K562 (cell line): ENCODE measurements at regions not wholly inside any gene's neighbourhood (a gene's known extent, or its start where the extent isn't known, plus 50 kb on each side); places are given as distances from the start of the nearest gene placed in this dataset.

ENCODE experiments used
- ATAC-seq: fragments of 200-7000 bp; cut with Tn5 transposase; 3 replicates; pipeline ENCODE4 v1.9.1; 2020; ENCODE audit warnings: moderate library complexity
- BruUV-seq: library from RNA; stranded (reverse); fragments of 400-500 nt; replicated peaks from 2 replicates; lab custom pipeline; 2021; lab: Mats Ljungman, UMichigan
- CTCF ChIA-PET: fragments of 300-600 bp; formaldehyde crosslinking; extraction: SDS; loops from one replicate; lab custom pipeline; 2021; ENCODE audit warnings: low intra/inter-chr PET ratio; lab: Yijun Ruan, JAX
- POLR2A ChIA-PET: fragments of 300-600, 350-650 bp; sonication (Branson Sonifier 250); formaldehyde crosslinking; extraction: SDS; loops from one replicate; lab custom pipeline; 2021; ENCODE audit warnings: antibody characterized with exemption, inconsistent platforms; lab: Yijun Ruan, JAX
- DNase-seq, 4 experiments: peaks; one replicate each; pipeline versions ENCODE4 v3.0.0 to v3.0.0-alpha.2; 2011 to 2018; ENCODE audit warnings: low spot score in 3 of 4, mixed read lengths in 3 of 4; ENCODE audit errors: extremely low read depth in 1 of 4
- FAIRE-seq: peaks from 2 replicates; lab custom pipeline; 2011; peaks lifted over from hg19 to GRCh38; lab: Jason Lieb, UNC
- H2AFZ ChIP-seq: 2 replicates; pipeline ENCODE4 v1.6.0; 2011; ENCODE audit warnings: low read depth, low read length, control low read depth, inconsistent platforms
- H3K27ac ChIP-seq: fragments of 200-600 bp; 3 replicates; pipeline ENCODE4 v1.8.0; 2011; ENCODE audit warnings: low read depth, mild to moderate bottlenecking, control low read depth, inconsistent platforms, low read length, moderate library complexity, mixed read lengths; ENCODE audit errors: extremely low read depth
- H3K27me3 ChIP-seq, 2 experiments: fragments of 300-600 bp in 1 of 2; 2 replicates in 1 of 2; 3 replicates in 1 of 2; pipeline versions ENCODE4 v1.6.0 to v1.8.0; 2011; ENCODE audit warnings: inconsistent platforms in 2 of 2, low read length in 2 of 2, mild to moderate bottlenecking in 1 of 2, mixed read lengths in 1 of 2, moderate library complexity in 1 of 2; ENCODE audit not compliant: control insufficient read depth in 2 of 2, insufficient read depth in 2 of 2
- H3K36me3 ChIP-seq: fragments of 300-600 bp; 3 replicates; pipeline ENCODE4 v1.8.0; 2011; ENCODE audit warnings: mild to moderate bottlenecking, low read length, inconsistent platforms; ENCODE audit not compliant: control insufficient read depth, insufficient read depth
- H3K4me1 ChIP-seq, 2 experiments: fragments of 200-600 bp in 1 of 2; replicated peaks in 1 of 2; 2 replicates in 1 of 2; 3 replicates in 1 of 2; pipeline versions ENCODE4 v1.5.1 to v1.8.0; 2011; ENCODE audit warnings: inconsistent platforms in 2 of 2, low read length in 2 of 2, mild to moderate bottlenecking in 1 of 2, mixed read lengths in 1 of 2, moderate library complexity in 1 of 2; ENCODE audit not compliant: control insufficient read depth in 2 of 2, insufficient read depth in 2 of 2
- H3K4me2 ChIP-seq: 2 replicates; pipeline ENCODE4 v1.6.1; 2011; ENCODE audit warnings: low read length, control low read depth, inconsistent platforms, mixed read lengths; ENCODE audit not compliant: insufficient read depth
- H3K4me3 ChIP-seq: fragments of 200-600 bp; sonication (generic), shearing (Covaris generic); 2 replicates; pipeline ENCODE4 v1.5.1; 2016; ENCODE audit warnings: control low read depth, inconsistent platforms
- H3K79me2 ChIP-seq: fragments of 200-600 bp; 3 replicates; pipeline ENCODE4 v1.8.0; 2011; ENCODE audit warnings: low read length, inconsistent platforms; ENCODE audit not compliant: control insufficient read depth, insufficient read depth
- H3K9ac ChIP-seq, 2 experiments: 2 replicates each; pipeline versions ENCODE4 v1.6.0 to v1.6.1; 2011; ENCODE audit warnings: low read depth in 2 of 2, low read length in 2 of 2, control low read depth in 1 of 2, inconsistent platforms in 1 of 2, mild to moderate bottlenecking in 1 of 2, mixed read lengths in 1 of 2; ENCODE audit not compliant: insufficient read depth in 1 of 2
- H3K9me1 ChIP-seq: one replicate; pipeline ENCODE4 v1.6.0; 2011; ENCODE audit warnings: inconsistent platforms, mild to moderate bottlenecking, low read length, moderate library complexity; ENCODE audit not compliant: control insufficient read depth, insufficient read depth
- H3K9me3 ChIP-seq: replicated peaks from 2 replicates; pipeline ENCODE4 v1.5.1; 2011; ENCODE audit warnings: low read depth, low read length, inconsistent platforms; ENCODE audit not compliant: control insufficient read depth, insufficient read depth
- H4K20me1 ChIP-seq: replicated peaks from 2 replicates; pipeline ENCODE4 v1.6.1; 2011; ENCODE audit warnings: low read length, inconsistent platforms, mixed read lengths; ENCODE audit not compliant: control insufficient read depth, insufficient read depth
- CXXC5 ChIP-seq: fragments of 250-450 bp; sonication (Bioruptor Pico); IDR thresholded peaks from 2 replicates; pipeline ENCODE4 v1.8.0; 2022; ENCODE audit warnings: inconsistent platforms, mild to moderate bottlenecking, moderate library complexity
- FIP1L1 ChIP-seq: fragments of 200-400 bp; formaldehyde crosslinking; IDR thresholded peaks from 2 replicates; pipeline ENCODE4 v1.6.1; 2018; ENCODE audit warnings: mild to moderate bottlenecking, low read depth, low read length; ENCODE audit not compliant: poor library complexity, severe bottlenecking
- FOXJ2 ChIP-seq: fragments of 200-800 bp; sonication (Bioruptor generic); IDR thresholded peaks from 2 replicates; pipeline ENCODE4 v1.6.1; 2016; ENCODE audit warnings: missing genetic modification characterization, missing compliant biosample characterization
- GTF2A2 ChIP-seq: IDR thresholded peaks from 2 replicates; pipeline ENCODE4 v1.6.1; 2016; ENCODE audit warnings: mild to moderate bottlenecking, missing genetic modification characterization, missing compliant biosample characterization
- MAFF ChIP-seq: IDR thresholded peaks from 2 replicates; pipeline ENCODE4 v1.6.1; 2012; ENCODE audit warnings: low read length, improper control_type of control experiment
- MAFK ChIP-seq: IDR thresholded peaks from 2 replicates; pipeline ENCODE4 v1.6.1; 2011; ENCODE audit warnings: low read length, improper control_type of control experiment
- PHTF2 ChIP-seq: fragments of 250-450 bp; sonication (Bioruptor Pico); IDR thresholded peaks from 2 replicates; pipeline ENCODE4 v1.5.0; 2021; ENCODE audit warnings: mild to moderate bottlenecking
- RNF2 ChIP-seq: sonication (generic); IDR thresholded peaks from 2 replicates; pipeline ENCODE4 v1.6.1; 2016
- SIN3A ChIP-seq, 2 experiments: fragments of 150-350 bp in 1 of 2; IDR thresholded peaks; 2 replicates each; pipeline ENCODE4 v1.6.1; 2011 to 2016; ENCODE audit warnings: borderline replicate concordance in 2 of 2, low read depth in 2 of 2, low read length in 2 of 2, mild to moderate bottlenecking in 2 of 2, moderate library complexity in 2 of 2; ENCODE audit not compliant: control insufficient read depth in 1 of 2
- SOX6 ChIP-seq: fragments of 450-650 bp; IDR thresholded peaks from 2 replicates; pipeline ENCODE4 v1.6.1; 2014; ENCODE audit warnings: mild to moderate bottlenecking
- SPI1 ChIP-seq: IDR thresholded peaks from 2 replicates; pipeline ENCODE4 v1.6.1; 2011; ENCODE audit warnings: low read depth, low read length, control low read depth, borderline replicate concordance
- TAF9B ChIP-seq: fragments of 450-650 bp; IDR thresholded peaks from 2 replicates; pipeline ENCODE4 v1.6.1; 2018; ENCODE audit warnings: mild to moderate bottlenecking; ENCODE audit not compliant: partially characterized antibody
- TGIF2 ChIP-seq: sonication (generic); formaldehyde crosslinking; IDR thresholded peaks from 2 replicates; pipeline ENCODE4 v1.8.1; 2022; ENCODE audit warnings: mild to moderate bottlenecking, missing genetic modification reagents, moderate library complexity
- ZNF324 ChIP-seq: fragments of 250-450 bp; sonication (Bioruptor Pico); IDR thresholded peaks from 2 replicates; pipeline ENCODE4 v1.4.0; 2020; ENCODE audit warnings: mild to moderate bottlenecking
- ZNF41 ChIP-seq: fragments of 250-450 bp; sonication (Bioruptor Pico); conservative IDR thresholded peaks from 2 replicates; pipeline ENCODE4 v1.4.0; 2020; ENCODE audit warnings: mild to moderate bottlenecking
- ZNF583 ChIP-seq: fragments of 250-450 bp; sonication (Bioruptor Pico); IDR thresholded peaks from 2 replicates; pipeline ENCODE4 v1.4.0; 2020
- ZNF668 ChIP-seq: fragments of 250-450 bp; sonication (Bioruptor Pico); IDR thresholded peaks from 2 replicates; pipeline ENCODE4 v1.8.0; 2022; ENCODE audit warnings: mild to moderate bottlenecking, inconsistent platforms
- ZNF699 ChIP-seq: fragments of 250-450 bp; sonication (Bioruptor Pico); IDR thresholded peaks from 2 replicates; pipeline ENCODE4 v1.8.0; 2021; ENCODE audit warnings: mild to moderate bottlenecking, moderate library complexity; ENCODE audit not compliant: insufficient replicate concordance
- WGBS: fragments of 100-300 bp; shearing (Covaris generic); methylation state at CpG from one replicate; pipeline ENCODE4 v1.1.6; 2016; ENCODE audit warnings: low coverage, mixed read lengths; ENCODE audit not compliant: insufficient coverage; ENCODE audit errors: missing lambda C conversion rate; 5-methylcytosine and 5-hydroxymethylcytosine counted together
- in situ Hi-C: fragments of 300-500 bp; cut with MboI; formaldehyde crosslinking; loops from 4 replicates; pipeline ENCODE4 v1.15.0; 2018; ENCODE audit warnings: inconsistent platforms, mixed read lengths
- intact Hi-C: fragments of 100-400 bp; cut with micrococcal nuclease; formaldehyde crosslinking; loops from 2 replicates; pipeline ENCODE4 v1.14.2; 2022
- TF ChIP-seq, protein P1 (sequence below), 2 experiments: fragments of 450-650 bp; conservative IDR thresholded peaks; 2 replicates each; pipeline ENCODE4 v1.6.1; 2017; ENCODE audit warnings: mild to moderate bottlenecking in 2 of 2, moderate library complexity in 2 of 2
- TF ChIP-seq, protein P2 (sequence below): fragments of 250-450 bp; sonication (Bioruptor Pico); IDR thresholded peaks from 2 replicates; pipeline ENCODE4 v1.5.0; 2021

DNA sequence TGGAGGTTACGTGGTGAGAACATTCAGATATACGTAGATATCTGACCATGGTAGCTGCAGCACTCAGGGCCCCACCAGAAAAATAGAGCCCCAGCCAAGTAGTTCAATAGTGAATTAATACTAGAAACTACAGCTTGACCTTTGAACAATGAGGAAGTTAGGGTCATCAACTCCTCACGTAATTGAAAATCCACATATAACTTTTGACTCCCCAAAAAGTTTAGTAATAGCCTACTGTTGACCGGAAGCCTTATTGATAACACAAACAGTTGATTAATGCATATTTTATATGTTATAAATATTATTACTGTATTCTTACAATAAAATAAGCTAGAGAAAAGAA, 117.9 kb downstream of the SNX5 start:
- intact Hi-C loops: no loop called here
- no peak overlapping the region for H3K4me2 ChIP-seq
- DNase-seq: no peak

DNA sequence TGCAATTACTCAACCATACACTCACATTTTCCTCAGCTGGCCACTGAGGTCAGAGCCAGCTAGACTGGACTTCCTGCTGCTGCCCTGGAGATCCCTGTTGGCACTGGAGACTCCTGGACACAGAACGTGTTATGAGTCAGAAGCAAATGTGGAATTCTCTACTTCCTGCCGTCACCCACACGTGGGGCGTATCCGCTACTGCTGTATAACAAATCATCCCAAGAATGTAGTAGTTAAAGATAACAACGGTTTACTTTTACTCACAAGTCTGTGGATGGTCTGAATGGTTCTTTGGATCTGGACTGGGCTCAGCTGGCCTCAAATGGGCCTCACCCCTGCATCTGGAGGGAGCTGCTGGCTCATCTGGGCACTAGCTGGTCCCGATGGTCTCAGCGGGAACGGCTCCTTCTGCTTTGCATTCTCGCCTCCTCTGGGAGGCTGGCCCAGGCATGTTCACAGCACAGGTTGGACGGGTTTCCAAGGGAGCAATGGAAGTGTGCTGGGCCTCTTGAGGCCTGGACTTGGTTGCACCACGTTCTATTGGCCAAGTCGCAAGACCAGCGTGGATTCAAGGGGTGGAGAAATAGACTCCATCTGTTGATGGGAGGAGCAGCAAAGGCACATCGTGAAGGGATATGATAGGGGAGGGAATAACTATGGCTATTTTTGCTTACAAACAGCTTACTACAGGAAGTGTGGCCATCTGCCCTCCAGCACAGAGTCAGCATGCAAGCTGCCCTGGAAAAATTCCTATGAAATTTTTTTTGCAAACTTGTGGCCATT, 118.5 kb downstream of the SNX5 start:
- WGBS: 27% methylated on average over 14 of the region's 15 CpGs
- TF ChIP-seq PHTF2 (CRISPR knock-in tag) (no peak), ZNF41 (CRISPR knock-in tag) (no peak), SPI1 (no peak), GTF2A2 (no peak), FOXJ2 (no peak), MAFF (no peak), ZNF699 (no peak), ZNF324 (CRISPR knock-in tag) (no peak), TAF9B (no peak), CXXC5 (CRISPR knock-in tag) (no peak)
- TF ChIP-seq, protein P1, sequence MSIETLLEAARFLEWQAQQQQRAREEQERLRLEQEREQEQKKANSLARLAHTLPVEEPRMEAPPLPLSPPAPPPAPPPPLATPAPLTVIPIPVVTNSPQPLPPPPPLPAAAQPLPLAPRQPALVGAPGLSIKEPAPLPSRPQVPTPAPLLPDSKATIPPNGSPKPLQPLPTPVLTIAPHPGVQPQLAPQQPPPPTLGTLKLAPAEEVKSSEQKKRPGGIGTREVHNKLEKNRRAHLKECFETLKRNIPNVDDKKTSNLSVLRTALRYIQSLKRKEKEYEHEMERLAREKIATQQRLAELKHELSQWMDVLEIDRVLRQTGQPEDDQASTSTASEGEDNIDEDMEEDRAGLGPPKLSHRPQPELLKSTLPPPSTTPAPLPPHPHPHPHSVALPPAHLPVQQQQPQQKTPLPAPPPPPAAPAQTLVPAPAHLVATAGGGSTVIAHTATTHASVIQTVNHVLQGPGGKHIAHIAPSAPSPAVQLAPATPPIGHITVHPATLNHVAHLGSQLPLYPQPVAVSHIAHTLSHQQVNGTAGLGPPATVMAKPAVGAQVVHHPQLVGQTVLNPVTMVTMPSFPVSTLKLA (conservative IDR thresholded peaks at IDR 0.05): no peak
- TF ChIP-seq, protein P2, sequence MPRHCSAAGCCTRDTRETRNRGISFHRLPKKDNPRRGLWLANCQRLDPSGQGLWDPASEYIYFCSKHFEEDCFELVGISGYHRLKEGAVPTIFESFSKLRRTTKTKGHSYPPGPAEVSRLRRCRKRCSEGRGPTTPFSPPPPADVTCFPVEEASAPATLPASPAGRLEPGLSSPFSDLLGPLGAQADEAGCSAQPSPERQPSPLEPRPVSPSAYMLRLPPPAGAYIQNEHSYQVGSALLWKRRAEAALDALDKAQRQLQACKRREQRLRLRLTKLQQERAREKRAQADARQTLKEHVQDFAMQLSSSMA (CRISPR knock-in tag): no peak

More for the DNA sequence above, 117.9 kb downstream of the SNX5 start:
- Histone ChIP-seq H3K79me2 (no peaks in the 10 kb centered on the region), H2AFZ (no peak overlapping the region), H3K4me3 (no peak overlapping the region), H3K9ac (no peak overlapping the region), H3K9me1 (no peaks in the 10 kb centered on the region), H3K9me3 (no peaks in the 10 kb centered on the region), H3K27ac (no peak overlapping the region), H3K36me3 (no peaks in the 10 kb centered on the region), H3K4me1 (peaks cover 0 to 2% of the 10 kb centered on the region in 2 experiments; a peak in 1 of 5 replicates), H3K27me3 (peaks cover 0 to 3% of the 10 kb centered on the region in 2 experiments; a peak in 4 of 5 replicates), H4K20me1 (no peaks in the 10 kb centered on the region)
- CTCF ChIA-PET: no interaction called here
- ATAC-seq: no peak
- POLR2A ChIA-PET: no interaction called here
- TF ChIP-seq CXXC5 (CRISPR knock-in tag): no peak
- no peak for TF ChIP-seq SOX6
- no peak for TF ChIP-seq MAFK
- no peak for TF ChIP-seq TGIF2
- TF ChIP-seq ZNF583 (CRISPR knock-in tag): no peak
- no peak for TF ChIP-seq SIN3A (IDR thresholded peaks at IDR 0.05; ENCODE audit: borderline replicate concordance in 2 of 2, control insufficient read depth in 1 of 2, low read depth in 2 of 2, low read length in 2 of 2)
- no peak for TF ChIP-seq ZNF668 (CRISPR knock-in tag)
- TF ChIP-seq FIP1L1: no peak
- no peak for TF ChIP-seq RNF2
- in situ Hi-C loops: no loop called here
- FAIRE-seq: no peak
- no TSS peak for BruUV-seq
- 45% methylated on average over 4 of the region's 4 CpGs for WGBS

More for the DNA sequence above, 118.5 kb downstream of the SNX5 start:
- H3K27ac ChIP-seq: no peak overlapping the region
- no peaks in the 10 kb centered on the region for H3K9me1 ChIP-seq
- no peaks in the 10 kb centered on the region for H3K9me3 ChIP-seq
- intact Hi-C loops (no loop called here), in situ Hi-C loops (no loop called here)
- POLR2A ChIA-PET: no interaction called here
- peaks cover 0 to 2% of the 10 kb centered on the region in 2 experiments; a peak in 1 of 5 replicates for H3K4me1 ChIP-seq
- DNase-seq (no peak), ATAC-seq (no peak), FAIRE-seq (no peak)
- no peaks in the 10 kb centered on the region for H4K20me1 ChIP-seq
- peaks cover 0 to 3% of the 10 kb centered on the region in 2 experiments; a peak in 4 of 5 replicates for H3K27me3 ChIP-seq
- H3K36me3 ChIP-seq: no peaks in the 10 kb centered on the region
- no peak overlapping the region for H2AFZ ChIP-seq
- H3K4me3 ChIP-seq: no peak overlapping the region
- no peak overlapping the region for H3K9ac ChIP-seq
- no peak overlapping the region for H3K4me2 ChIP-seq
- CTCF ChIA-PET: no interaction called here
- H3K79me2 ChIP-seq: no peaks in the 10 kb centered on the region
- no TSS peak for BruUV-seq
